MCF 10A (cell line): ENCODE measurements at regions not wholly inside any gene's neighbourhood (a gene's known extent, or its start where the extent isn't known, plus 50 kb on each side); places are given as distances from the start of the nearest gene placed in this dataset.

Experiments used
- BruUV-seq: library from RNA; stranded (reverse); fragments of 400-500 nt; replicated peaks from 2 replicates; lab custom pipeline; 2021; lab: Mats Ljungman, UMichigan
- CTCF ChIA-PET: fragments of 300-600 bp; sonication (Branson Sonifier 250); formaldehyde crosslinking; extraction: SDS; loops from one replicate; lab custom pipeline; 2021; ENCODE audit warnings: antibody characterized with exemption, inconsistent platforms; lab: Yijun Ruan, JAX
- POLR2A ChIA-PET: fragments of 300-600, 350-650 bp; sonication (Branson Sonifier 250); formaldehyde crosslinking; extraction: SDS; loops from one replicate; lab custom pipeline; 2020; ENCODE audit warnings: antibody characterized with exemption, inconsistent platforms; lab: Yijun Ruan, JAX
- DNase-seq: peaks from one replicate; pipeline ENCODE4 v3.0.0-alpha.2; 2018; ENCODE audit not compliant: unreplicated experiment
- H3K27ac Mint-ChIP-seq: one replicate; pipeline ENCODE4 v1.8.0; 2022; ENCODE audit warnings: mild to moderate bottlenecking, low read depth, mixed read lengths; ENCODE audit not compliant: unreplicated experiment
- H3K27me3 Mint-ChIP-seq: one replicate; pipeline ENCODE4 v1.8.0; 2022; ENCODE audit warnings: mixed read lengths; ENCODE audit not compliant: insufficient read depth, unreplicated experiment
- H3K36me3 Mint-ChIP-seq: one replicate; pipeline ENCODE4 v1.8.0; 2022; ENCODE audit warnings: mild to moderate bottlenecking, moderate library complexity, mixed read lengths; ENCODE audit not compliant: insufficient read depth, unreplicated experiment
- H3K4me1 Mint-ChIP-seq: one replicate; pipeline ENCODE4 v1.8.0; 2022; ENCODE audit warnings: mixed read lengths; ENCODE audit not compliant: insufficient read depth, unreplicated experiment
- H3K4me3 Mint-ChIP-seq: one replicate; pipeline ENCODE4 v1.8.0; 2022; ENCODE audit warnings: mild to moderate bottlenecking, moderate library complexity, mixed read lengths; ENCODE audit not compliant: unreplicated experiment
- H3K9me3 Mint-ChIP-seq: one replicate; pipeline ENCODE4 v1.8.0; 2022; ENCODE audit warnings: mixed read lengths; ENCODE audit not compliant: unreplicated experiment
- intact Hi-C: fragments of 100-400 bp; cut with micrococcal nuclease; formaldehyde crosslinking; loops from 2 replicates; pipeline ENCODE4 v1.14.1; 2022
- TF ChIP-seq, protein P1 (sequence below): fragments of 200-600 bp; IDR thresholded peaks from one replicate; pipeline ENCODE4 v1.8.0; 2022; ENCODE audit warnings: antibody characterized with exemption, mild to moderate bottlenecking; ENCODE audit not compliant: unreplicated experiment

DNA sequence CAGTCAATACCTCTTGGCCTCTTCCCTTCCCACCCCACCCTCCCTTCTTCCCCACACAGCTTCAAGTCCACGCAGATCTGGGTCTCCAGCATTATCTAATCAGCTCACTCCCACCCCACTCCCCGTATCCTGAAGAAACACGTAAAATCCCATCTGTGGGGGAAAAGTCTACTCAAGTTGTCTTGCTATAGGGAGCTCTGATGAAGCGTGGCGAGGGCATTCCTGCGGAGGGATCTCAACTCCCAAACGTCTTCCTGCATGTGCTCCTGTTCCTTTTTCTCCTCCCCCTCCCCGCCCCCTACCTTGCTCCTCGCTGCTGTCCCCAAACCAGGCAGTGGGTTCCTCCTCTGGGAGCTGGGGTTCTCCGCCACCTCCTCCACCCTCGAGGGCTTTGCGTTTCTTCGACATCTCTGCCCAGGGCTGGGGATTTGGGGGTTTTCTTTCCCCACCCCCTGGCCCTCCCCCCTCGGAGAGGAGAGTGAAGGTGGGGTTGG is 181.8 kb downstream of the TBXT start:
- TF ChIP-seq, protein P1, sequence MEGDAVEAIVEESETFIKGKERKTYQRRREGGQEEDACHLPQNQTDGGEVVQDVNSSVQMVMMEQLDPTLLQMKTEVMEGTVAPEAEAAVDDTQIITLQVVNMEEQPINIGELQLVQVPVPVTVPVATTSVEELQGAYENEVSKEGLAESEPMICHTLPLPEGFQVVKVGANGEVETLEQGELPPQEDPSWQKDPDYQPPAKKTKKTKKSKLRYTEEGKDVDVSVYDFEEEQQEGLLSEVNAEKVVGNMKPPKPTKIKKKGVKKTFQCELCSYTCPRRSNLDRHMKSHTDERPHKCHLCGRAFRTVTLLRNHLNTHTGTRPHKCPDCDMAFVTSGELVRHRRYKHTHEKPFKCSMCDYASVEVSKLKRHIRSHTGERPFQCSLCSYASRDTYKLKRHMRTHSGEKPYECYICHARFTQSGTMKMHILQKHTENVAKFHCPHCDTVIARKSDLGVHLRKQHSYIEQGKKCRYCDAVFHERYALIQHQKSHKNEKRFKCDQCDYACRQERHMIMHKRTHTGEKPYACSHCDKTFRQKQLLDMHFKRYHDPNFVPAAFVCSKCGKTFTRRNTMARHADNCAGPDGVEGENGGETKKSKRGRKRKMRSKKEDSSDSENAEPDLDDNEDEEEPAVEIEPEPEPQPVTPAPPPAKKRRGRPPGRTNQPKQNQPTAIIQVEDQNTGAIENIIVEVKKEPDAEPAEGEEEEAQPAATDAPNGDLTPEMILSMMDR = no peak
- CTCF ChIA-PET = interaction anchor here (1.4 kb wide), 1 partner anchor 120 kb away, joined by 6 read pairs; no protein-coding TSS in a partner anchor
- peaks cover 13% of the 10 kb centered on the region for H3K4me1 Mint-ChIP-seq
- BruUV-seq = no TSS peak
- DNase-seq = no peak
- POLR2A ChIA-PET = interaction anchor here (0.6 to 0.8 kb wide), 2 partner anchors 21 to 281 kb away, joined by 3 to 4 read pairs; no protein-coding TSS in a partner anchor
- H3K9me3 Mint-ChIP-seq = peaks cover 7% of the 10 kb centered on the region
- H3K27me3 Mint-ChIP-seq = peaks cover 16% of the 10 kb centered on the region
- peak overlapping the region; percentile 74 for H3K4me3 Mint-ChIP-seq
- no peak overlapping the region for H3K27ac Mint-ChIP-seq
- intact Hi-C loops = loop anchor here (10.0 kb wide), 1 partner anchor 119 kb away; no protein-coding TSS in a partner anchor
- H3K36me3 Mint-ChIP-seq = no peaks in the 10 kb centered on the region

- CTCF ChIA-PET = interaction anchor here (1.4 kb wide), 1 partner anchor 121 kb away, joined by 6 read pairs; no protein-coding TSS in a partner anchor
- POLR2A ChIA-PET = interaction anchor here (0.8 to 1.1 kb wide), 3 partner anchors 14 to 21 kb away, joined by 3 to 4 read pairs (median 4); no protein-coding TSS in a partner anchor
- H3K36me3 Mint-ChIP-seq = no peaks in the 10 kb centered on the region
- no peak overlapping the region for H3K4me3 Mint-ChIP-seq
- no TSS peak for BruUV-seq
- H3K27ac Mint-ChIP-seq = no peak overlapping the region
- no peak for DNase-seq
- H3K9me3 Mint-ChIP-seq = peaks cover 7% of the 10 kb centered on the region
- H3K27me3 Mint-ChIP-seq = peaks cover 16% of the 10 kb centered on the region
- intact Hi-C loops = loop anchor here (10.0 kb wide), 1 partner anchor 119 kb away; no protein-coding TSS in a partner anchor
- TF ChIP-seq, protein P1 = no peak
- H3K4me1 Mint-ChIP-seq = peaks cover 13% of the 10 kb centered on the region
These were observed 182.3 kb downstream of the TBXT start for GRCh38 chr6:165985281-165985805.

GRCh38 chr6:165984729-165985275 is 182.8 kb downstream of the TBXT start:
- Mint-ChIP-seq H3K9me3 (peaks cover 6% of the 10 kb centered on the region), H3K4me1 (peaks cover 13% of the 10 kb centered on the region), H3K4me3 (no peak overlapping the region), H3K27me3 (peaks cover 16% of the 10 kb centered on the region), H3K36me3 (no peaks in the 10 kb centered on the region), H3K27ac (no peak overlapping the region)
- DNase-seq = no peak
- ChIA-PET CTCF (interaction anchor here (0.7 to 1.4 kb wide), 2 partner anchors 121 to 463 kb away, joined by 3 to 6 read pairs; no protein-coding TSS in a partner anchor), POLR2A (interaction anchor here (0.7 to 1.1 kb wide), 3 partner anchors 13 to 17 kb away, joined by 3 to 4 read pairs (median 3); no protein-coding TSS in a partner anchor)
- intact Hi-C loops = loop anchor here (10.0 kb wide), 1 partner anchor 120 kb away; no protein-coding TSS in a partner anchor
- TF ChIP-seq, protein P1 = no peak
- no TSS peak for BruUV-seq
